Uterus (tissue), 2 donors: ENCODE measurements at regions not wholly inside any gene's neighbourhood (a gene's known extent, or its start where the extent isn't known, plus 50 kb on each side); places are given as distances from the start of the nearest gene placed in this dataset.

Experiments used
- POLR2A ChIP-seq, 2 donors: fragments of 450-650 bp; IDR thresholded peaks; one replicate each; pipeline ENCODE4 v1.6.1; 2016; ENCODE audit warnings: antibody characterized with exemption in 2 of 2, mild to moderate bottlenecking in 1 of 2, moderate library complexity in 1 of 2
- TF ChIP-seq, protein P1 (sequence below), 4 experiments: fragments of 200-600 bp in 2 of 4; fragments of 450-650 bp in 2 of 4; sonication (generic) in 2 of 4; IDR thresholded peaks; one replicate each; pipeline ENCODE4 v1.5.1; 2016 to 2019; ENCODE audit warnings: antibody characterized with exemption in 4 of 4, mild to moderate bottlenecking in 2 of 4, moderate library complexity in 1 of 4

- TF ChIP-seq, protein P1, sequence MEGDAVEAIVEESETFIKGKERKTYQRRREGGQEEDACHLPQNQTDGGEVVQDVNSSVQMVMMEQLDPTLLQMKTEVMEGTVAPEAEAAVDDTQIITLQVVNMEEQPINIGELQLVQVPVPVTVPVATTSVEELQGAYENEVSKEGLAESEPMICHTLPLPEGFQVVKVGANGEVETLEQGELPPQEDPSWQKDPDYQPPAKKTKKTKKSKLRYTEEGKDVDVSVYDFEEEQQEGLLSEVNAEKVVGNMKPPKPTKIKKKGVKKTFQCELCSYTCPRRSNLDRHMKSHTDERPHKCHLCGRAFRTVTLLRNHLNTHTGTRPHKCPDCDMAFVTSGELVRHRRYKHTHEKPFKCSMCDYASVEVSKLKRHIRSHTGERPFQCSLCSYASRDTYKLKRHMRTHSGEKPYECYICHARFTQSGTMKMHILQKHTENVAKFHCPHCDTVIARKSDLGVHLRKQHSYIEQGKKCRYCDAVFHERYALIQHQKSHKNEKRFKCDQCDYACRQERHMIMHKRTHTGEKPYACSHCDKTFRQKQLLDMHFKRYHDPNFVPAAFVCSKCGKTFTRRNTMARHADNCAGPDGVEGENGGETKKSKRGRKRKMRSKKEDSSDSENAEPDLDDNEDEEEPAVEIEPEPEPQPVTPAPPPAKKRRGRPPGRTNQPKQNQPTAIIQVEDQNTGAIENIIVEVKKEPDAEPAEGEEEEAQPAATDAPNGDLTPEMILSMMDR (IDR thresholded peaks at IDR 0.05), result no peak
- no peak for TF ChIP-seq POLR2A (IDR thresholded peaks at IDR 0.05)
Observed at GRCh38 chr1:106523497-106523896, 533.0 kb upstream of the PRMT6 start.
